ENCODE measurements at regions not wholly inside any gene's neighbourhood (a gene's known extent, or its start where the extent isn't known, plus 50 kb on each side); places are given as distances from the start of the nearest gene placed in this dataset.

DNA sequence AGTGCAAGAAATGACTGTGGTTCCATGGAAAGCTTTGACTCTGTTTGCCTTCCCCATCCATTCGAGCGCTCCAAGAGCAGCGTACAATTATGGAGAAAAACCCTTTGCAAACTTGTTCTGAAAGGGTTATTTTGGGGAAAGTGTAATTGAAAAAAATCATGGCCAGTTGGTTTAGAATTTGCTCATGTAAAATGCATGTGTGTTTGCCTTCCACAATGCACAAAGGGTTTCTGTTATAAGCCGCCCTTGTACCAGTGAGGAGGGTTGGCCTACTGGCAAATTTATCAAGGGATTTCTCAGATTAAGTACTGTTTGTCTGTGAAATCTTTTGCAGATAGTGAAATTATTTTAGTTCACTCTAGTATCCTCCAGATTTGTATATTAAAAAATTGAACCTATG, 62.7 kb upstream of the PELI2 start:
- Histone ChIP-seq H3K4me3 (no peak overlapping the region), H3K27me3 (peaks cover 0 to 2% of the 10 kb centered on the region in 2 donors), H3K4me1 (no peaks in the 10 kb centered on the region), H3K27ac (no peak overlapping the region), H3K9me3 (no peaks in the 10 kb centered on the region), H3K36me3 (no peaks in the 10 kb centered on the region)
- TF ChIP-seq, protein P1, sequence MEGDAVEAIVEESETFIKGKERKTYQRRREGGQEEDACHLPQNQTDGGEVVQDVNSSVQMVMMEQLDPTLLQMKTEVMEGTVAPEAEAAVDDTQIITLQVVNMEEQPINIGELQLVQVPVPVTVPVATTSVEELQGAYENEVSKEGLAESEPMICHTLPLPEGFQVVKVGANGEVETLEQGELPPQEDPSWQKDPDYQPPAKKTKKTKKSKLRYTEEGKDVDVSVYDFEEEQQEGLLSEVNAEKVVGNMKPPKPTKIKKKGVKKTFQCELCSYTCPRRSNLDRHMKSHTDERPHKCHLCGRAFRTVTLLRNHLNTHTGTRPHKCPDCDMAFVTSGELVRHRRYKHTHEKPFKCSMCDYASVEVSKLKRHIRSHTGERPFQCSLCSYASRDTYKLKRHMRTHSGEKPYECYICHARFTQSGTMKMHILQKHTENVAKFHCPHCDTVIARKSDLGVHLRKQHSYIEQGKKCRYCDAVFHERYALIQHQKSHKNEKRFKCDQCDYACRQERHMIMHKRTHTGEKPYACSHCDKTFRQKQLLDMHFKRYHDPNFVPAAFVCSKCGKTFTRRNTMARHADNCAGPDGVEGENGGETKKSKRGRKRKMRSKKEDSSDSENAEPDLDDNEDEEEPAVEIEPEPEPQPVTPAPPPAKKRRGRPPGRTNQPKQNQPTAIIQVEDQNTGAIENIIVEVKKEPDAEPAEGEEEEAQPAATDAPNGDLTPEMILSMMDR (IDR thresholded peaks at IDR 0.05), result no peak
- intact Hi-C loops (cut with DNase I; ENCODE audit: low total_unique reads), result no loop called here
- no peak for DNase-seq

DNA sequence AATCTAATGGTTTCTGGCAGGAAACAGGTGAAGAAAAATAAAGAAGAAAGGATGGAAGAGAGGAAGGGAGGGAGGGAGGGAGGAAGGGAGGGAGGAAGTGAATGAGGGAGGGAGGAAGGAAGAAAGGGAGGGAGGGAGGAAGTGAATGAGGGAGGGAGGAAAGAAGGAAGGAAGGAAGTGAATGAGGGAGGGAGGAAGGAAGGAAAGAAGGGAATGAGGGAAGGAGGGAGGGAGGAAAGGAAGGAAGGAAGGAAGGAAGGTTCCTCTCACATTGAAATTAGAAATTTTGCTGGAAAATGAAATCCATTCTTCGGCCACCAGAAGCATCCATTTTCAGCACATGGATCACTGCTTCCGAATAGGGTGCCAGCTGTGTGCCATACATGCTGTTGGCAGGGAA, 62.2 kb upstream of the PELI2 start:
- DNase-seq, result no peak
- Histone ChIP-seq H3K36me3 (no peaks in the 10 kb centered on the region), H3K4me1 (no peaks in the 10 kb centered on the region), H3K9me3 (no peaks in the 10 kb centered on the region), H3K4me3 (no peak overlapping the region), H3K27ac (no peak overlapping the region), H3K27me3 (peaks cover 0 to 2% of the 10 kb centered on the region in 2 donors)
- TF ChIP-seq, protein P1 (IDR thresholded peaks at IDR 0.05), result no peak
- intact Hi-C loops (cut with DNase I; ENCODE audit: low total_unique reads), result no loop called here

DNA sequence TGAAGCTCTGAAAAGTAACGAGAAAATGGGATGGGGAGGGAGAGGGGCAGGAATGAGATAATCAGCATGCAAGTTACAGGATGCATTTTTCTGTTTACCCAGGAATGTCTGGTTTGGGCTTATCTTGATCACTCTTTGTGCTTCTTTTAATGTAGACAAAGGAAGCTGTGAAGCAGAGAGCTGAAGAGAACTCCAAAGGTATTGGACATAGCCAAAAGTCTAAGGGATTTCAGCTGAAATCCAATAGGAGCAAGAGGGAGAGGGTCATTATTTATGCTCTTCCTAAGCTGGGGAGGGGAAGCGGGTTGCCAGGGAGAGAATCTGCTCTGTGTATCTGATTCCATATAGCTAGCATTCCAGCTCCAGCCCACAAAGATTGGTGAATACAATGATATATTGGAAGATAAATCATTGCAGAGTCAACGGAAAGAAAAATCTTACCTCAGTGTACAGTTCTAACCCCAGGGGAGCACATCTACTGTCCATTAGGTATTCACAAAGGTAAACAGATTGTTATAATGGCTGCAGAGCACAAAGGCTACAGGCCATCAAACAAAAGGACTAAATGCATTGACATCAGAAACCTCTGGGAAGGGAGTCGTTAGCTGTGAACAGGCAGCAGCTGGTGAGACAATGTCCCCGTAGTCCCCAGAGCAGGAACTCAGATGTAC, 61.0 kb upstream of the PELI2 start:
- intact Hi-C loops (cut with DNase I; ENCODE audit: low total_unique reads), result no loop called here
- no peak overlapping the region for H3K4me3 ChIP-seq
- no peaks in the 10 kb centered on the region for H3K9me3 ChIP-seq
- TF ChIP-seq, protein P1 (IDR thresholded peaks at IDR 0.05), result no peak
- H3K27me3 ChIP-seq, result peaks cover 0 to 2% of the 10 kb centered on the region in 2 donors
- H3K4me1 ChIP-seq, result no peaks in the 10 kb centered on the region
- H3K27ac ChIP-seq, result no peak overlapping the region
- no peaks in the 10 kb centered on the region for H3K36me3 ChIP-seq
- no peak for DNase-seq

DNA sequence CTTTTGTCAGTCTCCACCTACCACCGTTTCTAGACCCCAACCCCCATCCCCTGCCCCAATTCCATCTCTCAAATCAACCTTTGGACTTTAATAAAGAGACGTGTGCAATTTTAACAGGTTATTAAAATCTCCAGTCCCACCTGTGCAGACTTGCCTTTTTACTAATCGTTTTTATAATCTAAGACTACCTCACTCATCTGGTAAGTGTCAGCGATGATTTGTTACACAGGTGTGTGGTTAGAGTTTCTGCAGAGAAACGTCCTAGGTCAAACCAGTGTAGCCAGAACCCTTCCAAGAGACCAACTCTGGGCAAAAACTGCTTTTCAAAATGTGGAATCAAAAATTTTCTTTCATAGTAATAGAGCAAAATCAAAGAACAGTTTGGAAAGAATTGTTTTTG, 60.4 kb upstream of the PELI2 start:
- no peaks in the 10 kb centered on the region for H3K4me1 ChIP-seq
- H3K36me3 ChIP-seq, result no peaks in the 10 kb centered on the region
- H3K9me3 ChIP-seq, result no peaks in the 10 kb centered on the region
- H3K27me3 ChIP-seq, result peaks cover 0 to 2% of the 10 kb centered on the region in 2 donors
- no peak overlapping the region for H3K27ac ChIP-seq
- intact Hi-C loops (cut with DNase I; ENCODE audit: low total_unique reads), result no loop called here
- no peak overlapping the region for H3K4me3 ChIP-seq
- no peak for DNase-seq
- TF ChIP-seq, protein P1 (IDR thresholded peaks at IDR 0.05), result no peak

DNA sequence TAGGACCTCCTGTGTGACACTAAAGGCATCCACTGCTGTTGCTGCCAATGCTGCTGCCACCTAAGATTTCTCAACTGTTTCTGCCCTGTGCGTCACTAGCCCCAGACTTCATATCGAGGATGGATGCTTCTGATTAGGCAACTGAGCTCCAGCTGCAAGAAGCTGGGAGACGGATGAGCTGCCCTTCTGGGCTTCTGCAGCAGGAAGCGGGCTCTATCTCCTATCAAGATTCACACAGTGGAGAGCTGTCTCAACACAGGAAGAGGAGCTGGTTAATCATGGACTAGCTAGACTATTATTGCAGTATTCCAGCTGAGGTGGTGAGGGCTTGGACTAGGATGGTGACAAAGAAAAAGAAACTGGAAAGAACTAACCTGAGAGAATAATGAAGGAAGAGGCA, 59.2 kb upstream of the PELI2 start:
- no peak overlapping the region for H3K27ac ChIP-seq
- H3K4me1 ChIP-seq, result no peaks in the 10 kb centered on the region
- TF ChIP-seq, protein P1 (IDR thresholded peaks at IDR 0.05), result no peak
- no peaks in the 10 kb centered on the region for H3K9me3 ChIP-seq
- no peaks in the 10 kb centered on the region for H3K36me3 ChIP-seq
- no peak for DNase-seq
- H3K4me3 ChIP-seq, result no peak overlapping the region
- intact Hi-C loops (cut with DNase I; ENCODE audit: low total_unique reads), result no loop called here
- H3K27me3 ChIP-seq, result peaks cover 0 to 2% of the 10 kb centered on the region in 2 donors

DNA sequence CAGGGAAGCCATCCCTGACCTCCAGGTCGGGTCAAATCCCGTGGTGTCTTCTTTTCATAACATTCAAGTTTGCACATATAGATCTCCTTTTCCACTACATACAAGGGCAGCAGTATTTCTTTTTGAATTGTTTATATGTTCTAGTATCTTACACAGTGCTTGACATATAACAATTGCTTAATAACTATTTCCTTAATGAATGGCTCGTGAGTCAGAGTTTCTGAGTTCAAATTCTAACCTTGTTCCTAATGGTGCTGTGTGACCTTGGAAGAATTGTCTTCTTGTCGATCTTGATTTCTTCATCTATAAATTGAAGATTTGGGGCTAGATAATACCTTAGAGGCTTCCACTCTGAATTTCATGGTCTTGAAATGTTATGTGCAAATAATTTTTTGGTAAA, 57.2 kb upstream of the PELI2 start:
- H3K4me3 ChIP-seq, result no peak overlapping the region
- no peaks in the 10 kb centered on the region for H3K9me3 ChIP-seq
- intact Hi-C loops (cut with DNase I; ENCODE audit: low total_unique reads), result no loop called here
- no peaks in the 10 kb centered on the region for H3K36me3 ChIP-seq
- no peak overlapping the region for H3K27ac ChIP-seq
- H3K4me1 ChIP-seq, result no peaks in the 10 kb centered on the region
- no peak for DNase-seq
- TF ChIP-seq, protein P1 (IDR thresholded peaks at IDR 0.05), result no peak
- H3K27me3 ChIP-seq, result peaks cover 0 to 2% of the 10 kb centered on the region in 2 donors

Data from tibial artery (tissue), 4 donors.